ENCODE measurements at regions not wholly inside any gene's neighbourhood (a gene's known extent, or its start where the extent isn't known, plus 50 kb on each side); places are given as distances from the start of the nearest gene placed in this dataset.

DNA sequence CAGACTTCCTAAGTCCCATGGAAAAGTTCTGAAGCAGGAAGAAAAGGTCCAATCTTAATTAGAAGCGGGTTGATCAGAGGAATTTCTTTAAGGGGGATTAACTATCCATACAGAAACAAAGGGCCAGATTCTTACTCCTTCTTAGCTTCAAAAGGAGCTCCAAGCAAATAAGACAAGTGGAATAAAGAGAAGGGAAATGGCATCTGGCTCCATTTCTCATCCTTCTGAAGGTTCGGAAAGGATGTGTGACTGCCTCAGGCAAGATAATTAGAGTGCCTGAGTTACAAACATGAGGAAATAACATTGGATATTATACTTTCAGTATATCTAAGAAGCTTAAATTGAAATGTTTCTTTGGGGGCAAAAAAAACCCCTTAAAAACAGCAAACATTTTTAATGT lies 88.1 kb upstream of the ADAMTS19 start:
- TF ChIP-seq CTCF (IDR thresholded peaks at IDR 0.05; ENCODE audit: insufficient read depth, low read length): no peak
- no peak for DNase-seq (ENCODE audit: low read depth)
- H3K4me3 ChIP-seq (ENCODE audit: low read depth, low read length): no peak overlapping the region

- no peak for DNase-seq (ENCODE audit: low read depth)
- no peak for TF ChIP-seq CTCF (IDR thresholded peaks at IDR 0.05; ENCODE audit: insufficient read depth, low read length)
- no peak overlapping the region for H3K4me3 ChIP-seq (ENCODE audit: low read depth, low read length)
Measured at GRCh38 chr5:129377504-129377903, 82.6 kb upstream of the ADAMTS19 start.

DNA sequence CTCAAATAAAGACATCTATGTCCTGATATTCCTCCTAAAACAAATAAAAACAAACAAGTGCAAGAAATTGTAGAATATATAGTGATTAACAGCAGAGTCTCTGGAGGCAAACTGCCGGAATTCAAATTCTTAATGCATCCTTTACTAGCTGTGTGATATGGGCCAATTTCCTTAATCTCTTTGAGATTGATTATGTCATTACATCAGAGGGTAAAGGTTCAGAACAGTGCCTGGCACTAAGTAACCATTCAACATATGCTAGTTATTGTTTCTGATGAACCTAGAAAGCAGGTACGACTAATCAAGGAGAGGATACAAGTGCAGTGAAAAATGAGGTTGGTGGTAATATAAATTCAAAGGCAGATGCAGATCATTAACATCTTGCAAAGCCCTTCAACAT lies 81.1 kb upstream of the ADAMTS19 start:
- no peak for TF ChIP-seq CTCF (IDR thresholded peaks at IDR 0.05; ENCODE audit: insufficient read depth, low read length)
- H3K4me3 ChIP-seq (ENCODE audit: low read depth, low read length): no peak overlapping the region

DNA sequence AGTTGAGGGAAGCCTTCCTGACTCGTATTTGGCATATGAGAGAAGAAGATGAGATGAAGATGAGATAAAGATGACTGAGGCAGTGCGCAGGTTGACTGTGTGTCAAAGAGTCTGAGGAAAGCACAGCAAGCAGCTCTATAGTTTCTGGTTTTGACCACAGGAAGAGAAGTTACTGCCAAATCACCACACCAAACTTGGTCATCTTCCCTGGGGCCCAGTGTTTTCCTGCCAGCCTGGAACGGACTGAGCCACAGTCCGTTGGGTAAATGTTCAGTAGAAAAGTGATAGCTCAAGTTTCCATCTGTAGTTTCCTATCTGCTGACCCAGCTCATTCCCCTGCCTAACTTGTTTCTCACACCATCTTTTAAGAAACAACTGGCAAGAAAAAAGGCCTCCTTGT lies 80.7 kb upstream of the ADAMTS19 start:
- no peak for DNase-seq (ENCODE audit: low read depth)

More for the DNA sequence above, 81.1 kb upstream of the ADAMTS19 start:
- DNase-seq (ENCODE audit: low read depth): no peak

DNA sequence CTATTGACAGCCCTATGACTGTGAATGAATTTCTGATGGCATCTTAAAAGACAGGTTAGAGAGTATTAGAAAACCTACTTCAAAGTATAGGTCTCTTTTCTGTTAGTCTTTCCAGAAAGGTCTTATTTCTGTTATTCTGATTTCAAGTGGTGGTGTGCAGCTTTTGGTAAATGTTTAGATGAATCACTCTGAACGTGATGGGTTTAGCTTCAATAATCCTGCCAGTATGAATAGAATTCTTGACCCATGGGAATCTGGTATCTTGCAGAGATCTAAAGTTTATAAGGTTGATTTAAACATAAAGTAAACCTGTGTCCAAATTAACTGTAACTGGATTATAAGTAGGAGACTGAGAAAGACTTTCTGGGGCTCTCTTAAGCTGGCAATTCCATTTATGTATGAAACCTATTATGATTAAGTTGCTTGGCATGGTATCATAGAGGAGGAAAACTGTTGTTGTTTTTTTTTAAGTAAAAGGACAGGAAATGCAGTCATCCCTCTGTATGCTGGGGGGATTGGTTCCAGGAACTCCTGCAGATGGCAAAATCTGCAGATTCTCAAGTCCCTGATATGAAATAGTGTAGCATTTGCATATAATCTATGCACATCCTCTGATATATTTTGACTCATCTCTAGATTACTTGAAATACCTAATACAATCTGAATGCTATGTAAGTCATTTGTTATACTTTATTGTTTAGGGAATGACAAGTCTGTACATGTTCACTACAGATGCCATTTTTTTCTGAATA lies 77.0 kb upstream of the ADAMTS19 start:
- TF ChIP-seq CTCF (IDR thresholded peaks at IDR 0.05; ENCODE audit: insufficient read depth, low read length): no peak
- DNase-seq (ENCODE audit: low read depth): no peak
- no peak overlapping the region for H3K4me3 ChIP-seq (ENCODE audit: low read depth, low read length)

More for the DNA sequence above, 80.7 kb upstream of the ADAMTS19 start:
- TF ChIP-seq CTCF (IDR thresholded peaks at IDR 0.05; ENCODE audit: insufficient read depth, low read length): no peak
- H3K4me3 ChIP-seq (ENCODE audit: low read depth, low read length): no peak overlapping the region

GRCh38 chr5:129384193-129384592 lies 75.9 kb upstream of the ADAMTS19 start:
- no peak for DNase-seq (ENCODE audit: low read depth)
- TF ChIP-seq CTCF (IDR thresholded peaks at IDR 0.05; ENCODE audit: insufficient read depth, low read length): no peak
- no peak overlapping the region for H3K4me3 ChIP-seq (ENCODE audit: low read depth, low read length)

GRCh38 chr5:129384736-129385135 lies 75.4 kb upstream of the ADAMTS19 start:
- no peak for TF ChIP-seq CTCF (IDR thresholded peaks at IDR 0.05; ENCODE audit: insufficient read depth, low read length)
- H3K4me3 ChIP-seq (ENCODE audit: low read depth, low read length): no peak overlapping the region
- no peak for DNase-seq (ENCODE audit: low read depth)
